Neural cell (in vitro differentiated cells): ENCODE measurements at regions not wholly inside any gene's neighbourhood (a gene's known extent, or its start where the extent isn't known, plus 50 kb on each side); places are given as distances from the start of the nearest gene placed in this dataset.

Experiments
- H2AFZ ChIP-seq: fragments of 200-600, 300-800 bp; sonication (generic), shearing (Covaris generic); 2 replicates; pipeline ENCODE4 v1.6.0; 2014; ENCODE audit warnings: low read depth, mild to moderate bottlenecking, antibody characterized with exemption, low read length, moderate library complexity
- H3F3A ChIP-seq: fragments of 200-600 bp; shearing (Covaris generic); 2 replicates; pipeline ENCODE4 v1.6.1; 2016; ENCODE audit warnings: mild to moderate bottlenecking, moderate library complexity, mixed read lengths, antibody characterized with exemption, low read length; ENCODE audit not compliant: insufficient read depth, poor library complexity, severe bottlenecking
- H3K27ac ChIP-seq: fragments of 200-600, 300-800 bp; sonication (generic), shearing (Covaris generic); 2 replicates; pipeline ENCODE4 v1.5.1; 2014; ENCODE audit warnings: mild to moderate bottlenecking, low read length, moderate library complexity
- H3K27me3 ChIP-seq: fragments of 300-800, 200-600 bp; sonication (generic), shearing (Covaris generic); 2 replicates; pipeline ENCODE4 v1.6.0; 2014; ENCODE audit warnings: mild to moderate bottlenecking, low read depth, low read length, moderate library complexity; ENCODE audit not compliant: insufficient read depth
- H3K36me3 ChIP-seq: fragments of 300-800, 200-600 bp; sonication (generic), shearing (Covaris generic); 2 replicates; pipeline ENCODE4 v1.5.1; 2014; ENCODE audit warnings: mild to moderate bottlenecking, antibody characterized with exemption, low read length, moderate library complexity; ENCODE audit not compliant: insufficient read depth
- H3K4me2 ChIP-seq: fragments of 300-800, 200-600 bp; sonication (generic), shearing (Covaris generic); 2 replicates; pipeline ENCODE4 v1.6.0; 2014; ENCODE audit warnings: mild to moderate bottlenecking, low read length
- H3K4me3 ChIP-seq: fragments of 300-800, 200-600 bp; sonication (generic), shearing (Covaris generic); 2 replicates; pipeline ENCODE4 v1.5.1; 2014; ENCODE audit warnings: mild to moderate bottlenecking, low read length, moderate library complexity
- H3K79me2 ChIP-seq: fragments of 200-600 bp; shearing (Covaris generic); replicated peaks from 2 replicates; pipeline ENCODE4 v1.6.0; 2014; ENCODE audit warnings: mild to moderate bottlenecking, low read length, moderate library complexity; ENCODE audit not compliant: insufficient read depth
- H3K9ac ChIP-seq: fragments of 300-800, 200-600 bp; sonication (generic), shearing (Covaris generic); 2 replicates; pipeline ENCODE4 v1.6.1; 2016; ENCODE audit warnings: mild to moderate bottlenecking, low read length, mixed read lengths
- H3K9me2 ChIP-seq: fragments of 200-600 bp; shearing (Covaris generic); 2 replicates; pipeline ENCODE4 v1.6.1; 2016; ENCODE audit warnings: mild to moderate bottlenecking, low read length, mixed read lengths; ENCODE audit not compliant: insufficient read depth
- H3K9me3 ChIP-seq: fragments of 200-600, 300-800 bp; sonication (generic), shearing (Covaris generic); 2 replicates; pipeline ENCODE4 v1.6.1; 2016; ENCODE audit warnings: mild to moderate bottlenecking, mixed run types, low read length, moderate library complexity, mixed read lengths
- H4K20me1 ChIP-seq: fragments of 200-600 bp; shearing (Covaris generic); 2 replicates; pipeline ENCODE4 v1.6.1; 2016; ENCODE audit warnings: mild to moderate bottlenecking, mixed run types; ENCODE audit not compliant: insufficient read depth
- EP300 ChIP-seq: fragments of 450-650 bp; conservative IDR thresholded peaks from 2 replicates; pipeline ENCODE4 v1.6.1; 2014; ENCODE audit warnings: antibody characterized with exemption, mild to moderate bottlenecking, moderate library complexity; ENCODE audit not compliant: poor library complexity, severe bottlenecking
- EZH2 ChIP-seq: fragments of 200-600, 300-800 bp; shearing (Covaris generic), sonication (generic); IDR thresholded peaks from 2 replicates; pipeline ENCODE4 v1.6.1; 2014; ENCODE audit warnings: antibody characterized with exemption, low read length, borderline replicate concordance, mild to moderate bottlenecking; ENCODE audit not compliant: insufficient read depth, poor library complexity, severe bottlenecking
- MXI1 ChIP-seq: fragments of 450-650 bp; conservative IDR thresholded peaks from 2 replicates; pipeline ENCODE4 v1.6.1; 2014; ENCODE audit warnings: antibody characterized with exemption, mild to moderate bottlenecking; ENCODE audit not compliant: poor library complexity, severe bottlenecking
- POLR2AphosphoS5 ChIP-seq: IDR thresholded peaks from 2 replicates; pipeline ENCODE4 v1.6.1; 2012
- RAD21 ChIP-seq: fragments of 450-650 bp; conservative IDR thresholded peaks from 2 replicates; pipeline ENCODE4 v1.6.1; 2014; ENCODE audit warnings: antibody characterized with exemption, mild to moderate bottlenecking, moderate library complexity
- REST ChIP-seq: IDR thresholded peaks from 2 replicates; pipeline ENCODE4 v1.6.1; 2012; ENCODE audit warnings: borderline replicate concordance
- SMC3 ChIP-seq: fragments of 450-650 bp; conservative IDR thresholded peaks from 2 replicates; pipeline ENCODE4 v1.6.1; 2014; ENCODE audit warnings: antibody characterized with exemption, mild to moderate bottlenecking, moderate library complexity; ENCODE audit not compliant: poor library complexity
- TAF1 ChIP-seq: IDR thresholded peaks from 2 replicates; pipeline ENCODE4 v1.6.1; 2012; ENCODE audit warnings: low read depth
- TF ChIP-seq, protein P1 (sequence below): fragments of 450-650 bp; IDR thresholded peaks from 2 replicates; pipeline ENCODE4 v1.5.1; 2014; ENCODE audit warnings: antibody characterized with exemption, mild to moderate bottlenecking, moderate library complexity; ENCODE audit not compliant: poor library complexity, severe bottlenecking

- TF ChIP-seq POLR2AphosphoS5 (no peak), EZH2 (no peak), TAF1 (no peak), SMC3 (no peak), RAD21 (no peak), EP300 (no peak), REST (no peak), MXI1 (no peak)
- TF ChIP-seq, protein P1, sequence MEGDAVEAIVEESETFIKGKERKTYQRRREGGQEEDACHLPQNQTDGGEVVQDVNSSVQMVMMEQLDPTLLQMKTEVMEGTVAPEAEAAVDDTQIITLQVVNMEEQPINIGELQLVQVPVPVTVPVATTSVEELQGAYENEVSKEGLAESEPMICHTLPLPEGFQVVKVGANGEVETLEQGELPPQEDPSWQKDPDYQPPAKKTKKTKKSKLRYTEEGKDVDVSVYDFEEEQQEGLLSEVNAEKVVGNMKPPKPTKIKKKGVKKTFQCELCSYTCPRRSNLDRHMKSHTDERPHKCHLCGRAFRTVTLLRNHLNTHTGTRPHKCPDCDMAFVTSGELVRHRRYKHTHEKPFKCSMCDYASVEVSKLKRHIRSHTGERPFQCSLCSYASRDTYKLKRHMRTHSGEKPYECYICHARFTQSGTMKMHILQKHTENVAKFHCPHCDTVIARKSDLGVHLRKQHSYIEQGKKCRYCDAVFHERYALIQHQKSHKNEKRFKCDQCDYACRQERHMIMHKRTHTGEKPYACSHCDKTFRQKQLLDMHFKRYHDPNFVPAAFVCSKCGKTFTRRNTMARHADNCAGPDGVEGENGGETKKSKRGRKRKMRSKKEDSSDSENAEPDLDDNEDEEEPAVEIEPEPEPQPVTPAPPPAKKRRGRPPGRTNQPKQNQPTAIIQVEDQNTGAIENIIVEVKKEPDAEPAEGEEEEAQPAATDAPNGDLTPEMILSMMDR: no peak
- H3K9me3 ChIP-seq: no peaks in the 10 kb centered on the region
Observed at GRCh38 chr11:122423886-122424285, 231.6 kb upstream of the UBASH3B start.

DNA sequence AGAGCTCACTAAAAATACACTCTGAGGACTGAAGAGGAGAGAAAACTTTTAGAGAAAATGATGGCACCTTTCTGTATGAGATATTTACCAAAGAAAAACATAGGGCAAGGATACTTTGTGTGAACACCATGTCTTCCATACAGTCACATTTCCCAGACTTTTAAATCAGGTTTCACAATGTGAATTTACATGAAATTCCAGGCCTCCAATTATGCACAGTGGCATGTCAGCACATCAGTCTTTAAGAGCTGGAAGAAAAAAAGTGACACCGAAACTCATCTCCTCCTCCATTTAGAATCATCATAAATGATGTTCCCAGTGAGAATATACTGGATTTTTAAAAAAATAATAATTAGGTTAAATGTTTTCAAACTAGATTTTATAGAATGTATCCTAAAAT, 232.2 kb upstream of the UBASH3B start:
- Histone ChIP-seq H4K20me1 (no peaks in the 10 kb centered on the region), H2AFZ (no peak overlapping the region)
- TF ChIP-seq RAD21: no peak
- no peak for TF ChIP-seq EZH2
- peak; percentile 27 for TF ChIP-seq EP300
- peak; percentile 53 for TF ChIP-seq REST
- TF ChIP-seq POLR2AphosphoS5: no peak
- TF ChIP-seq, protein P1: no peak

More at GRCh38 chr11:122423886-122424285, 231.6 kb upstream of the UBASH3B start:
- H3K9ac ChIP-seq: no peak overlapping the region
- no peaks in the 10 kb centered on the region for H3K9me2 ChIP-seq
- H4K20me1 ChIP-seq: no peaks in the 10 kb centered on the region
- H2AFZ ChIP-seq: no peak overlapping the region
- H3K79me2 ChIP-seq: no peaks in the 10 kb centered on the region
- no peaks in the 10 kb centered on the region for H3K36me3 ChIP-seq
- H3K4me2 ChIP-seq: no peak overlapping the region
- H3K27ac ChIP-seq: no peak overlapping the region
- no peaks in the 10 kb centered on the region for H3F3A ChIP-seq
- H3K27me3 ChIP-seq: no peaks in the 10 kb centered on the region
- H3K4me3 ChIP-seq: no peak overlapping the region

More for the DNA sequence above, 232.2 kb upstream of the UBASH3B start:
- Histone ChIP-seq H3K36me3 (no peaks in the 10 kb centered on the region), H3K9me3 (no peaks in the 10 kb centered on the region), H3K4me3 (no peak overlapping the region), H3K9me2 (no peaks in the 10 kb centered on the region), H3K9ac (no peak overlapping the region), H3F3A (no peaks in the 10 kb centered on the region), H3K27ac (no peak overlapping the region), H3K27me3 (no peaks in the 10 kb centered on the region), H3K4me2 (no peak overlapping the region), H3K79me2 (no peaks in the 10 kb centered on the region)
